K562 (cell line): ENCODE measurements at regions not wholly inside any gene's neighbourhood (a gene's known extent, or its start where the extent isn't known, plus 50 kb on each side); places are given as distances from the start of the nearest gene placed in this dataset.

Source experiments
- ATAC-seq: fragments of 200-7000 bp; cut with Tn5 transposase; 3 replicates; pipeline ENCODE4 v1.9.1; 2020; ENCODE audit warnings: moderate library complexity
- BruUV-seq: library from RNA; stranded (reverse); fragments of 400-500 nt; replicated peaks from 2 replicates; lab custom pipeline; 2021; lab: Mats Ljungman, UMichigan
- CTCF ChIA-PET: fragments of 300-600 bp; formaldehyde crosslinking; extraction: SDS; loops from one replicate; lab custom pipeline; 2021; ENCODE audit warnings: low intra/inter-chr PET ratio; lab: Yijun Ruan, JAX
- POLR2A ChIA-PET: fragments of 300-600, 350-650 bp; sonication (Branson Sonifier 250); formaldehyde crosslinking; extraction: SDS; loops from one replicate; lab custom pipeline; 2021; ENCODE audit warnings: antibody characterized with exemption, inconsistent platforms; lab: Yijun Ruan, JAX
- DNase-seq, 4 experiments: peaks; one replicate each; pipeline versions ENCODE4 v3.0.0 to v3.0.0-alpha.2; 2011 to 2018; ENCODE audit warnings: low spot score in 3 of 4, mixed read lengths in 3 of 4; ENCODE audit errors: extremely low read depth in 1 of 4
- FAIRE-seq: peaks from 2 replicates; lab custom pipeline; 2011; peaks lifted over from hg19 to GRCh38; lab: Jason Lieb, UNC
- H2AFZ ChIP-seq: 2 replicates; pipeline ENCODE4 v1.6.0; 2011; ENCODE audit warnings: low read depth, low read length, control low read depth, inconsistent platforms
- H3K27ac ChIP-seq: fragments of 200-600 bp; 3 replicates; pipeline ENCODE4 v1.8.0; 2011; ENCODE audit warnings: low read depth, mild to moderate bottlenecking, control low read depth, inconsistent platforms, low read length, moderate library complexity, mixed read lengths; ENCODE audit errors: extremely low read depth
- H3K27me3 ChIP-seq, 2 experiments: fragments of 300-600 bp in 1 of 2; 2 replicates in 1 of 2; 3 replicates in 1 of 2; pipeline versions ENCODE4 v1.6.0 to v1.8.0; 2011; ENCODE audit warnings: inconsistent platforms in 2 of 2, low read length in 2 of 2, mild to moderate bottlenecking in 1 of 2, mixed read lengths in 1 of 2, moderate library complexity in 1 of 2; ENCODE audit not compliant: control insufficient read depth in 2 of 2, insufficient read depth in 2 of 2
- H3K36me3 ChIP-seq: fragments of 300-600 bp; 3 replicates; pipeline ENCODE4 v1.8.0; 2011; ENCODE audit warnings: mild to moderate bottlenecking, low read length, inconsistent platforms; ENCODE audit not compliant: control insufficient read depth, insufficient read depth
- H3K4me1 ChIP-seq, 2 experiments: fragments of 200-600 bp in 1 of 2; replicated peaks in 1 of 2; 2 replicates in 1 of 2; 3 replicates in 1 of 2; pipeline versions ENCODE4 v1.5.1 to v1.8.0; 2011; ENCODE audit warnings: inconsistent platforms in 2 of 2, low read length in 2 of 2, mild to moderate bottlenecking in 1 of 2, mixed read lengths in 1 of 2, moderate library complexity in 1 of 2; ENCODE audit not compliant: control insufficient read depth in 2 of 2, insufficient read depth in 2 of 2
- H3K4me2 ChIP-seq: 2 replicates; pipeline ENCODE4 v1.6.1; 2011; ENCODE audit warnings: low read length, control low read depth, inconsistent platforms, mixed read lengths; ENCODE audit not compliant: insufficient read depth
- H3K4me3 ChIP-seq: fragments of 200-600 bp; sonication (generic), shearing (Covaris generic); 2 replicates; pipeline ENCODE4 v1.5.1; 2016; ENCODE audit warnings: control low read depth, inconsistent platforms
- H3K79me2 ChIP-seq: fragments of 200-600 bp; 3 replicates; pipeline ENCODE4 v1.8.0; 2011; ENCODE audit warnings: low read length, inconsistent platforms; ENCODE audit not compliant: control insufficient read depth, insufficient read depth
- H3K9ac ChIP-seq, 2 experiments: 2 replicates each; pipeline versions ENCODE4 v1.6.0 to v1.6.1; 2011; ENCODE audit warnings: low read depth in 2 of 2, low read length in 2 of 2, control low read depth in 1 of 2, inconsistent platforms in 1 of 2, mild to moderate bottlenecking in 1 of 2, mixed read lengths in 1 of 2; ENCODE audit not compliant: insufficient read depth in 1 of 2
- H3K9me1 ChIP-seq: one replicate; pipeline ENCODE4 v1.6.0; 2011; ENCODE audit warnings: inconsistent platforms, mild to moderate bottlenecking, low read length, moderate library complexity; ENCODE audit not compliant: control insufficient read depth, insufficient read depth
- H3K9me3 ChIP-seq: replicated peaks from 2 replicates; pipeline ENCODE4 v1.5.1; 2011; ENCODE audit warnings: low read depth, low read length, inconsistent platforms; ENCODE audit not compliant: control insufficient read depth, insufficient read depth
- H4K20me1 ChIP-seq: replicated peaks from 2 replicates; pipeline ENCODE4 v1.6.1; 2011; ENCODE audit warnings: low read length, inconsistent platforms, mixed read lengths; ENCODE audit not compliant: control insufficient read depth, insufficient read depth
- CBX2 ChIP-seq: fragments of 200-600 bp; sonication (generic); IDR thresholded peaks from one replicate; pipeline ENCODE4 v1.6.1; 2012; ENCODE audit warnings: mild to moderate bottlenecking, low read length, inconsistent platforms; ENCODE audit not compliant: insufficient read depth, poor library complexity, severe bottlenecking
- KDM4B ChIP-seq, 2 experiments: fragments of 450-650 bp in 1 of 2; sonication (generic) in 1 of 2; IDR thresholded peaks; 2 replicates each; pipeline ENCODE4 v1.6.1; 2016 to 2017; ENCODE audit warnings: borderline replicate concordance in 2 of 2, antibody characterized with exemption in 1 of 2, low read depth in 1 of 2, mild to moderate bottlenecking in 1 of 2
- NFRKB ChIP-seq: fragments of 450-650 bp; IDR thresholded peaks from 2 replicates; pipeline ENCODE4 v1.6.1; 2016; ENCODE audit warnings: low read depth
- SMARCC2 ChIP-seq: fragments of 450-650 bp; IDR thresholded peaks from 2 replicates; pipeline ENCODE4 v1.6.1; 2017; ENCODE audit warnings: antibody characterized with exemption, moderate library complexity, mild to moderate bottlenecking, low read depth
- THRAP3 ChIP-seq: fragments of 450-650 bp; IDR thresholded peaks from 2 replicates; pipeline ENCODE4 v1.6.1; 2016; ENCODE audit warnings: mild to moderate bottlenecking, inconsistent platforms, borderline replicate concordance
- WGBS: fragments of 100-300 bp; shearing (Covaris generic); methylation state at CpG from one replicate; pipeline ENCODE4 v1.1.6; 2016; ENCODE audit warnings: low coverage, mixed read lengths; ENCODE audit not compliant: insufficient coverage; ENCODE audit errors: missing lambda C conversion rate; 5-methylcytosine and 5-hydroxymethylcytosine counted together
- in situ Hi-C: fragments of 300-500 bp; cut with MboI; formaldehyde crosslinking; loops from 4 replicates; pipeline ENCODE4 v1.15.0; 2018; ENCODE audit warnings: inconsistent platforms, mixed read lengths
- intact Hi-C: fragments of 100-400 bp; cut with micrococcal nuclease; formaldehyde crosslinking; loops from 2 replicates; pipeline ENCODE4 v1.14.2; 2022
- TF ChIP-seq, protein P1 (sequence below): sonication (generic); formaldehyde crosslinking; IDR thresholded peaks from 2 replicates; pipeline ENCODE4 v1.8.0; 2022; ENCODE audit warnings: mild to moderate bottlenecking, missing genetic modification reagents, borderline replicate concordance
- TF ChIP-seq, protein P2 (sequence below): fragments of 250-450 bp; sonication (Bioruptor Pico); IDR thresholded peaks from 2 replicates; pipeline ENCODE4 v1.4.0; 2020
- TF ChIP-seq, protein P3 (sequence below), 3 experiments: fragments of 200-800 bp in 1 of 3; sonication (Bioruptor generic) in 1 of 3; sonication (generic) in 1 of 3; formaldehyde crosslinking in 1 of 3; IDR thresholded peaks; 2 replicates each; pipeline versions ENCODE4 v1.6.1 to v1.8.0; 2016 to 2022; ENCODE audit warnings: mild to moderate bottlenecking in 2 of 3, missing compliant biosample characterization in 2 of 3, missing genetic modification characterization in 2 of 3, missing genetic modification reagents in 1 of 3
- TF ChIP-seq, protein P4 (sequence below): sonication (generic); formaldehyde crosslinking; IDR thresholded peaks from 2 replicates; pipeline ENCODE4 v1.8.1; 2023; ENCODE audit warnings: mild to moderate bottlenecking, missing genetic modification reagents, moderate library complexity

DNA sequence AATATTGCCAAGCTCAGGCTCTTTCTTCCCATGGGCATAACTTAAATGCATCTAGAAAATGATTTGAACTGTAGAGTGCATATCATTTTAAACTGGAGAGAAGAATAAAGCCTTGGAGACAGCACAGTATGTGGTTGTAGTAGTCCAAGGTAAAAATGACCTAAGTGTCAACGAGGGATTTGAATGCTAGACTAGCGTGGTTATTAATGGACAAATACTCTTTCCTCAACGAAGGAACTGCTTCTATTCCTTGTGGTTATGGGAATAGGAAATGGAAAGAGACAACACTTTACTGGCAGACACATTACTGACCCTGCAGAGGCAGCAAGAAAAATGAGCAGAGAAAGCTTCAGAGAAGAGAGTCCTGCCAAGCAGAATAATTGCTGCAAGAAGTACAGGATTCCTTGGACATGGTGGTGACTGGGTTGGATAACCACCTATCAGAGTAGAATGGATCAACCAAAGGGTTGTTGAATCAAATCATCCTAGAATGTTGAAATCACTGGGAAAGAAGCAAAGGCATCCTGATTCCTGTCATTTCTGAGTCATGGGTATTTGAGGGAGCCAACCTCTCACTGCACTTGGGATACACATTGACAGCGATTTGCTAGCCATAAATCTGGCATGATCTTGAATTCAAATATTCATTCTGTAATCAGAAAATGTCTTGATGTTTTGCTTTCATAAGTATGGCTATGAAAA is 258.1 kb upstream of the EPHA7 start:
- 0% methylated on average over 4 of the region's 4 CpGs for WGBS
- ATAC-seq (no peak), DNase-seq (no peak), FAIRE-seq (no peak)
- Histone ChIP-seq H3K4me3 (no peak overlapping the region), H2AFZ (no peak overlapping the region), H3K9me1 (no peaks in the 10 kb centered on the region), H3K27ac (no peak overlapping the region), H3K36me3 (no peaks in the 10 kb centered on the region), H3K4me2 (no peak overlapping the region), H3K9ac (no peak overlapping the region), H3K27me3 (no peaks in the 10 kb centered on the region), H3K79me2 (no peaks in the 10 kb centered on the region), H3K4me1 (no peaks in the 10 kb centered on the region), H4K20me1 (no peaks in the 10 kb centered on the region), H3K9me3 (no peaks in the 10 kb centered on the region; the same call in 1 of the 2 replicates)
- no TSS peak for BruUV-seq
- ChIA-PET POLR2A (no interaction called here), CTCF (no interaction called here)
- intact Hi-C loops (no loop called here), in situ Hi-C loops (no loop called here)
- TF ChIP-seq NFRKB (no peak), KDM4B (IDR thresholded peaks at IDR 0.05; ENCODE audit: borderline replicate concordance in 2 of 2, low read depth in 1 of 2) (no peak), CBX2 (no peak), THRAP3 (no peak), SMARCC2 (no peak)
- TF ChIP-seq, protein P1, sequence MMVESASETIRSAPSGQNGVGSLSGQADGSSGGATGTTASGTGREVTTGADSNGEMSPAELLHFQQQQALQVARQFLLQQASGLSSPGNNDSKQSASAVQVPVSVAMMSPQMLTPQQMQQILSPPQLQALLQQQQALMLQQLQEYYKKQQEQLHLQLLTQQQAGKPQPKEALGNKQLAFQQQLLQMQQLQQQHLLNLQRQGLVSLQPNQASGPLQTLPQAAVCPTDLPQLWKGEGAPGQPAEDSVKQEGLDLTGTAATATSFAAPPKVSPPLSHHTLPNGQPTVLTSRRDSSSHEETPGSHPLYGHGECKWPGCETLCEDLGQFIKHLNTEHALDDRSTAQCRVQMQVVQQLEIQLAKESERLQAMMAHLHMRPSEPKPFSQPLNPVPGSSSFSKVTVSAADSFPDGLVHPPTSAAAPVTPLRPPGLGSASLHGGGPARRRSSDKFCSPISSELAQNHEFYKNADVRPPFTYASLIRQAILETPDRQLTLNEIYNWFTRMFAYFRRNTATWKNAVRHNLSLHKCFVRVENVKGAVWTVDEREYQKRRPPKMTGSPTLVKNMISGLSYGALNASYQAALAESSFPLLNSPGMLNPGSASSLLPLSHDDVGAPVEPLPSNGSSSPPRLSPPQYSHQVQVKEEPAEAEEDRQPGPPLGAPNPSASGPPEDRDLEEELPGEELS (CRISPR knock-in tag), result no peak
- TF ChIP-seq, protein P2, sequence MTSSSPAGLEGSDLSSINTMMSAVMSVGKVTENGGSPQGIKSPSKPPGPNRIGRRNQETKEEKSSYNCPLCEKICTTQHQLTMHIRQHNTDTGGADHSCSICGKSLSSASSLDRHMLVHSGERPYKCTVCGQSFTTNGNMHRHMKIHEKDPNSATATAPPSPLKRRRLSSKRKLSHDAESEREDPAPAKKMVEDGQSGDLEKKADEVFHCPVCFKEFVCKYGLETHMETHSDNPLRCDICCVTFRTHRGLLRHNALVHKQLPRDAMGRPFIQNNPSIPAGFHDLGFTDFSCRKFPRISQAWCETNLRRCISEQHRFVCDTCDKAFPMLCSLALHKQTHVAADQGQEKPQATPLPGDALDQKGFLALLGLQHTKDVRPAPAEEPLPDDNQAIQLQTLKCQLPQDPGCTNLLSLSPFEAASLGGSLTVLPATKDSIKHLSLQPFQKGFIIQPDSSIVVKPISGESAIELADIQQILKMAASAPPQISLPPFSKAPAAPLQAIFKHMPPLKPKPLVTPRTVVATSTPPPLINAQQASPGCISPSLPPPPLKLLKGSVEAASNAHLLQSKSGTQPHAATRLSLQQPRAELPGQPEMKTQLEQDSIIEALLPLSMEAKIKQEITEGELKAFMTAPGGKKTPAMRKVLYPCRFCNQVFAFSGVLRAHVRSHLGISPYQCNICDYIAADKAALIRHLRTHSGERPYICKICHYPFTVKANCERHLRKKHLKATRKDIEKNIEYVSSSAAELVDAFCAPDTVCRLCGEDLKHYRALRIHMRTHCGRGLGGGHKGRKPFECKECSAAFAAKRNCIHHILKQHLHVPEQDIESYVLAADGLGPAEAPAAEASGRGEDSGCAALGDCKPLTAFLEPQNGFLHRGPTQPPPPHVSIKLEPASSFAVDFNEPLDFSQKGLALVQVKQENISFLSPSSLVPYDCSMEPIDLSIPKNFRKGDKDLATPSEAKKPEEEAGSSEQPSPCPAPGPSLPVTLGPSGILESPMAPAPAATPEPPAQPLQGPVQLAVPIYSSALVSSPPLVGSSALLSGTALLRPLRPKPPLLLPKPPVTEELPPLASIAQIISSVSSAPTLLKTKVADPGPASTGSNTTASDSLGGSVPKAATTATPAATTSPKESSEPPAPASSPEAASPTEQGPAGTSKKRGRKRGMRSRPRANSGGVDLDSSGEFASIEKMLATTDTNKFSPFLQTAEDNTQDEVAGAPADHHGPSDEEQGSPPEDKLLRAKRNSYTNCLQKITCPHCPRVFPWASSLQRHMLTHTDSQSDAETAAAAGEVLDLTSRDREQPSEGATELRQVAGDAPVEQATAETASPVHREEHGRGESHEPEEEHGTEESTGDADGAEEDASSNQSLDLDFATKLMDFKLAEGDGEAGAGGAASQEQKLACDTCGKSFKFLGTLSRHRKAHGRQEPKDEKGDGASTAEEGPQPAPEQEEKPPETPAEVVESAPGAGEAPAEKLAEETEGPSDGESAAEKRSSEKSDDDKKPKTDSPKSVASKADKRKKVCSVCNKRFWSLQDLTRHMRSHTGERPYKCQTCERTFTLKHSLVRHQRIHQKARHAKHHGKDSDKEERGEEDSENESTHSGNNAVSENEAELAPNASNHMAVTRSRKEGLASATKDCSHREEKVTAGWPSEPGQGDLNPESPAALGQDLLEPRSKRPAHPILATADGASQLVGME (CRISPR knock-in tag), result no peak
- TF ChIP-seq, protein P3, sequence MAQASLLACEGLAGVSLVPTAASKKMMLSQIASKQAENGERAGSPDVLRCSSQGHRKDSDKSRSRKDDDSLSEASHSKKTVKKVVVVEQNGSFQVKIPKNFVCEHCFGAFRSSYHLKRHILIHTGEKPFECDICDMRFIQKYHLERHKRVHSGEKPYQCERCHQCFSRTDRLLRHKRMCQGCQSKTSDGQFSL (CRISPR knock-in tag; IDR thresholded peaks at IDR 0.05), result no peak
- TF ChIP-seq, protein P3 (tag; IDR thresholded peaks at IDR 0.05), result no peak
- TF ChIP-seq, protein P4, sequence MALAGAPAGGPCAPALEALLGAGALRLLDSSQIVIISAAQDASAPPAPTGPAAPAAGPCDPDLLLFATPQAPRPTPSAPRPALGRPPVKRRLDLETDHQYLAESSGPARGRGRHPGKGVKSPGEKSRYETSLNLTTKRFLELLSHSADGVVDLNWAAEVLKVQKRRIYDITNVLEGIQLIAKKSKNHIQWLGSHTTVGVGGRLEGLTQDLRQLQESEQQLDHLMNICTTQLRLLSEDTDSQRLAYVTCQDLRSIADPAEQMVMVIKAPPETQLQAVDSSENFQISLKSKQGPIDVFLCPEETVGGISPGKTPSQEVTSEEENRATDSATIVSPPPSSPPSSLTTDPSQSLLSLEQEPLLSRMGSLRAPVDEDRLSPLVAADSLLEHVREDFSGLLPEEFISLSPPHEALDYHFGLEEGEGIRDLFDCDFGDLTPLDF (CRISPR knock-in tag), result no peak
